ENCODE measurements at regions not wholly inside any gene's neighbourhood (a gene's known extent, or its start where the extent isn't known, plus 50 kb on each side); places are given as distances from the start of the nearest gene placed in this dataset.

- TF ChIP-seq, protein P1, sequence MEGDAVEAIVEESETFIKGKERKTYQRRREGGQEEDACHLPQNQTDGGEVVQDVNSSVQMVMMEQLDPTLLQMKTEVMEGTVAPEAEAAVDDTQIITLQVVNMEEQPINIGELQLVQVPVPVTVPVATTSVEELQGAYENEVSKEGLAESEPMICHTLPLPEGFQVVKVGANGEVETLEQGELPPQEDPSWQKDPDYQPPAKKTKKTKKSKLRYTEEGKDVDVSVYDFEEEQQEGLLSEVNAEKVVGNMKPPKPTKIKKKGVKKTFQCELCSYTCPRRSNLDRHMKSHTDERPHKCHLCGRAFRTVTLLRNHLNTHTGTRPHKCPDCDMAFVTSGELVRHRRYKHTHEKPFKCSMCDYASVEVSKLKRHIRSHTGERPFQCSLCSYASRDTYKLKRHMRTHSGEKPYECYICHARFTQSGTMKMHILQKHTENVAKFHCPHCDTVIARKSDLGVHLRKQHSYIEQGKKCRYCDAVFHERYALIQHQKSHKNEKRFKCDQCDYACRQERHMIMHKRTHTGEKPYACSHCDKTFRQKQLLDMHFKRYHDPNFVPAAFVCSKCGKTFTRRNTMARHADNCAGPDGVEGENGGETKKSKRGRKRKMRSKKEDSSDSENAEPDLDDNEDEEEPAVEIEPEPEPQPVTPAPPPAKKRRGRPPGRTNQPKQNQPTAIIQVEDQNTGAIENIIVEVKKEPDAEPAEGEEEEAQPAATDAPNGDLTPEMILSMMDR (IDR thresholded peaks at IDR 0.05): no peak
- no peak for TF ChIP-seq POLR2A (IDR thresholded peaks at IDR 0.05)
These were observed 174.6 kb downstream of the RASSF9 start for GRCh38 chr12:85661461-85662206.
